K562 (cell line): ENCODE measurements at regions not wholly inside any gene's neighbourhood (a gene's known extent, or its start where the extent isn't known, plus 50 kb on each side); places are given as distances from the start of the nearest gene placed in this dataset.
A peak's percentile ranks its signal among the peaks of the same experiment; 100 is the strongest.

Source experiments
- ATAC-seq: fragments of 200-7000 bp; cut with Tn5 transposase; 3 replicates; pipeline ENCODE4 v1.9.1; 2020; ENCODE audit warnings: moderate library complexity
- BruUV-seq: library from RNA; stranded (reverse); fragments of 400-500 nt; replicated peaks from 2 replicates; lab custom pipeline; 2021; lab: Mats Ljungman, UMichigan
- CTCF ChIA-PET: fragments of 300-600 bp; formaldehyde crosslinking; extraction: SDS; loops from one replicate; lab custom pipeline; 2021; ENCODE audit warnings: low intra/inter-chr PET ratio; lab: Yijun Ruan, JAX
- POLR2A ChIA-PET: fragments of 300-600, 350-650 bp; sonication (Branson Sonifier 250); formaldehyde crosslinking; extraction: SDS; loops from one replicate; lab custom pipeline; 2021; ENCODE audit warnings: antibody characterized with exemption, inconsistent platforms; lab: Yijun Ruan, JAX
- DNase-seq, 4 experiments: peaks; one replicate each; pipeline versions ENCODE4 v3.0.0 to v3.0.0-alpha.2; 2011 to 2018; ENCODE audit warnings: low spot score in 3 of 4, mixed read lengths in 3 of 4; ENCODE audit errors: extremely low read depth in 1 of 4
- FAIRE-seq: peaks from 2 replicates; lab custom pipeline; 2011; peaks lifted over from hg19 to GRCh38; lab: Jason Lieb, UNC
- H2AFZ ChIP-seq: 2 replicates; pipeline ENCODE4 v1.6.0; 2011; ENCODE audit warnings: low read depth, low read length, control low read depth, inconsistent platforms
- H3K27ac ChIP-seq: fragments of 200-600 bp; 3 replicates; pipeline ENCODE4 v1.8.0; 2011; ENCODE audit warnings: low read depth, mild to moderate bottlenecking, control low read depth, inconsistent platforms, low read length, moderate library complexity, mixed read lengths; ENCODE audit errors: extremely low read depth
- H3K27me3 ChIP-seq, 2 experiments: fragments of 300-600 bp in 1 of 2; 2 replicates in 1 of 2; 3 replicates in 1 of 2; pipeline versions ENCODE4 v1.6.0 to v1.8.0; 2011; ENCODE audit warnings: inconsistent platforms in 2 of 2, low read length in 2 of 2, mild to moderate bottlenecking in 1 of 2, mixed read lengths in 1 of 2, moderate library complexity in 1 of 2; ENCODE audit not compliant: control insufficient read depth in 2 of 2, insufficient read depth in 2 of 2
- H3K36me3 ChIP-seq: fragments of 300-600 bp; 3 replicates; pipeline ENCODE4 v1.8.0; 2011; ENCODE audit warnings: mild to moderate bottlenecking, low read length, inconsistent platforms; ENCODE audit not compliant: control insufficient read depth, insufficient read depth
- H3K4me1 ChIP-seq, 2 experiments: fragments of 200-600 bp in 1 of 2; replicated peaks in 1 of 2; 2 replicates in 1 of 2; 3 replicates in 1 of 2; pipeline versions ENCODE4 v1.5.1 to v1.8.0; 2011; ENCODE audit warnings: inconsistent platforms in 2 of 2, low read length in 2 of 2, mild to moderate bottlenecking in 1 of 2, mixed read lengths in 1 of 2, moderate library complexity in 1 of 2; ENCODE audit not compliant: control insufficient read depth in 2 of 2, insufficient read depth in 2 of 2
- H3K4me2 ChIP-seq: 2 replicates; pipeline ENCODE4 v1.6.1; 2011; ENCODE audit warnings: low read length, control low read depth, inconsistent platforms, mixed read lengths; ENCODE audit not compliant: insufficient read depth
- H3K4me3 ChIP-seq: fragments of 200-600 bp; sonication (generic), shearing (Covaris generic); 2 replicates; pipeline ENCODE4 v1.5.1; 2016; ENCODE audit warnings: control low read depth, inconsistent platforms
- H3K79me2 ChIP-seq: fragments of 200-600 bp; 3 replicates; pipeline ENCODE4 v1.8.0; 2011; ENCODE audit warnings: low read length, inconsistent platforms; ENCODE audit not compliant: control insufficient read depth, insufficient read depth
- H3K9ac ChIP-seq, 2 experiments: 2 replicates each; pipeline versions ENCODE4 v1.6.0 to v1.6.1; 2011; ENCODE audit warnings: low read depth in 2 of 2, low read length in 2 of 2, control low read depth in 1 of 2, inconsistent platforms in 1 of 2, mild to moderate bottlenecking in 1 of 2, mixed read lengths in 1 of 2; ENCODE audit not compliant: insufficient read depth in 1 of 2
- H3K9me1 ChIP-seq: one replicate; pipeline ENCODE4 v1.6.0; 2011; ENCODE audit warnings: inconsistent platforms, mild to moderate bottlenecking, low read length, moderate library complexity; ENCODE audit not compliant: control insufficient read depth, insufficient read depth
- H3K9me3 ChIP-seq: replicated peaks from 2 replicates; pipeline ENCODE4 v1.5.1; 2011; ENCODE audit warnings: low read depth, low read length, inconsistent platforms; ENCODE audit not compliant: control insufficient read depth, insufficient read depth
- H4K20me1 ChIP-seq: replicated peaks from 2 replicates; pipeline ENCODE4 v1.6.1; 2011; ENCODE audit warnings: low read length, inconsistent platforms, mixed read lengths; ENCODE audit not compliant: control insufficient read depth, insufficient read depth
- FOXK1 ChIP-seq: sonication (generic); formaldehyde crosslinking; IDR thresholded peaks from 2 replicates; pipeline ENCODE4 v1.8.0; 2022; ENCODE audit warnings: missing genetic modification reagents, mild to moderate bottlenecking, borderline replicate concordance
- PPARD ChIP-seq: fragments of 250-450 bp; sonication (Bioruptor Pico); IDR thresholded peaks from 2 replicates; pipeline ENCODE4 v1.8.0; 2022; ENCODE audit warnings: inconsistent platforms, mild to moderate bottlenecking, moderate library complexity
- SMARCA4 ChIP-seq: fragments of 450-650 bp; IDR thresholded peaks from 2 replicates; pipeline ENCODE4 v1.6.1; 2016
- SRSF7 ChIP-seq: fragments of 200-400 bp; formaldehyde crosslinking; optimal IDR thresholded peaks from 2 replicates; pipeline ENCODE3; 2017; ENCODE audit warnings: mild to moderate bottlenecking, low read depth, low read length
- ZNF134 ChIP-seq: fragments of 250-450 bp; sonication (Bioruptor Pico); conservative IDR thresholded peaks from 2 replicates; pipeline ENCODE4 v1.4.0; 2020
- ZNF507 ChIP-seq: conservative IDR thresholded peaks from 2 replicates; pipeline ENCODE4 v1.6.1; 2017; ENCODE audit warnings: missing genetic modification characterization, missing compliant biosample characterization
- WGBS: fragments of 100-300 bp; shearing (Covaris generic); methylation state at CpG from one replicate; pipeline ENCODE4 v1.1.6; 2016; ENCODE audit warnings: low coverage, mixed read lengths; ENCODE audit not compliant: insufficient coverage; ENCODE audit errors: missing lambda C conversion rate; 5-methylcytosine and 5-hydroxymethylcytosine counted together
- in situ Hi-C: fragments of 300-500 bp; cut with MboI; formaldehyde crosslinking; loops from 4 replicates; pipeline ENCODE4 v1.15.0; 2018; ENCODE audit warnings: inconsistent platforms, mixed read lengths
- intact Hi-C: fragments of 100-400 bp; cut with micrococcal nuclease; formaldehyde crosslinking; loops from 2 replicates; pipeline ENCODE4 v1.14.2; 2022
- TF ChIP-seq, protein P1 (sequence below): sonication (generic); formaldehyde crosslinking; IDR thresholded peaks from 2 replicates; pipeline ENCODE4 v1.8.1; 2022; ENCODE audit warnings: missing genetic modification reagents

DNA sequence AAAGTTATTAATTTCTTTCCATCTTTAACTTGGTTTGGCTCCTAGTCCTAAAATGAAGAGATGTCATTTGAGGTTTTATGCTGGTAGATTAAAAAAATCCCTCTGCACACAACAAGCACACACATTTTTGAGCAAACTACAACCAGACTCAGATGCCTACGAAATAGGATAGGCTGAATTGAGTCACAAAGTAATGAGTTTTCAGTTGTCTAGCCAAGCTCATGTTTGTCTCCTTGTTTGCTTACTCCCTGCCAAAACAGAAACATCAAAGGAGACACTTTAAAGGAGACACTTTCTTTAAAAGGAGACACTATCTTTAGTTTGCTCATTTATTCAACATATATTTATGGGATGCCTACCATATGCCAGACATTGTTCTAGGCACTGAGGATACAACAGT, 56.2 kb downstream of the TPBG start:
- no peak for TF ChIP-seq PPARD (CRISPR knock-in tag)
- BruUV-seq: no TSS peak
- H3K27me3 ChIP-seq: no peaks in the 10 kb centered on the region
- intact Hi-C loops (no loop called here), in situ Hi-C loops (no loop called here)
- no peaks in the 10 kb centered on the region for H3K9me1 ChIP-seq
- H3K4me1 ChIP-seq: no peaks in the 10 kb centered on the region
- H3K79me2 ChIP-seq: no peaks in the 10 kb centered on the region
- 0% methylated on average over 1 of the region's 1 CpG for WGBS
- ChIA-PET POLR2A (no interaction called here), CTCF (no interaction called here)
- H3K9ac ChIP-seq: no peak overlapping the region
- no peaks in the 10 kb centered on the region for H3K36me3 ChIP-seq
- no peak overlapping the region for H3K27ac ChIP-seq
- no peak overlapping the region for H3K4me2 ChIP-seq
- no peaks in the 10 kb centered on the region for H4K20me1 ChIP-seq
- FAIRE-seq (no peak), DNase-seq (no peak), ATAC-seq (no peak)
- no peak overlapping the region for H3K4me3 ChIP-seq
- H2AFZ ChIP-seq: no peak overlapping the region
- H3K9me3 ChIP-seq: no peaks in the 10 kb centered on the region

DNA sequence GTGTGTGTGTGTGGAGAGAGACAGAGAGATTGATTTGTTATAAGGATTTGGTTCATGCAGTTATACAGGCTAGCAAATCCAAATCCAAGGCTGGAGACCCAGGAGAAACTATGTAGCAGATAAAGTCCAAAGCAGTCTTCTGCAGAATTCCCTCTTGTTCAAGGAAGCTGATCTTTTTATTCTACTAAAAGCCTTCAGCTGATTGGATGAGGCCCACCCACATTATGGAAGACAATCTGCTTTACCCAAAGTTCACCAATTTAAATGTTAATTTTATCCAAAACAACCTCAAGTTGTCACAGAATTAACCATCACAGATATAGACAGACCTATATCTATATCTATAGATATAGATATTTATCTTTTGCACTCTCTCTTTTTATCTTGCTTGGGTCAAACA, 67.0 kb downstream of the TPBG start:
- Histone ChIP-seq H3K27ac (no peak overlapping the region), H3K9me3 (no peaks in the 10 kb centered on the region), H3K9ac (no peak overlapping the region), H3K27me3 (no peaks in the 10 kb centered on the region; a peak in 1 of 5 replicates), H2AFZ (no peak overlapping the region), H3K4me2 (no peak overlapping the region), H3K4me3 (no peak overlapping the region), H3K79me2 (no peaks in the 10 kb centered on the region), H3K9me1 (no peaks in the 10 kb centered on the region), H3K36me3 (no peaks in the 10 kb centered on the region), H3K4me1 (no peaks in the 10 kb centered on the region)
- ATAC-seq: no peak
- POLR2A ChIA-PET: no interaction called here
- intact Hi-C loops: no loop called here
- FAIRE-seq: no peak
- in situ Hi-C loops: no loop called here
- BruUV-seq: no TSS peak
- TF ChIP-seq FOXK1 (CRISPR knock-in tag): no peak
- TF ChIP-seq SRSF7: no peak
- TF ChIP-seq, protein P1, sequence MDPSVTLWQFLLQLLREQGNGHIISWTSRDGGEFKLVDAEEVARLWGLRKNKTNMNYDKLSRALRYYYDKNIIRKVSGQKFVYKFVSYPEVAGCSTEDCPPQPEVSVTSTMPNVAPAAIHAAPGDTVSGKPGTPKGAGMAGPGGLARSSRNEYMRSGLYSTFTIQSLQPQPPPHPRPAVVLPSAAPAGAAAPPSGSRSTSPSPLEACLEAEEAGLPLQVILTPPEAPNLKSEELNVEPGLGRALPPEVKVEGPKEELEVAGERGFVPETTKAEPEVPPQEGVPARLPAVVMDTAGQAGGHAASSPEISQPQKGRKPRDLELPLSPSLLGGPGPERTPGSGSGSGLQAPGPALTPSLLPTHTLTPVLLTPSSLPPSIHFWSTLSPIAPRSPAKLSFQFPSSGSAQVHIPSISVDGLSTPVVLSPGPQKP (CRISPR knock-in tag): no peak
- TF ChIP-seq ZNF134: peak; percentile 73; the same call in 1 of the 2 replicates
- no peak for TF ChIP-seq SMARCA4
- TF ChIP-seq ZNF507 (tag): no peak
- TF ChIP-seq, all 486 proteins: peak for 1
- CTCF ChIA-PET: no interaction called here
- H4K20me1 ChIP-seq: no peaks in the 10 kb centered on the region
- DNase-seq: no peak
